ENCODE measurements at regions not wholly inside any gene's neighbourhood (a gene's known extent, or its start where the extent isn't known, plus 50 kb on each side); places are given as distances from the start of the nearest gene placed in this dataset.

DNA sequence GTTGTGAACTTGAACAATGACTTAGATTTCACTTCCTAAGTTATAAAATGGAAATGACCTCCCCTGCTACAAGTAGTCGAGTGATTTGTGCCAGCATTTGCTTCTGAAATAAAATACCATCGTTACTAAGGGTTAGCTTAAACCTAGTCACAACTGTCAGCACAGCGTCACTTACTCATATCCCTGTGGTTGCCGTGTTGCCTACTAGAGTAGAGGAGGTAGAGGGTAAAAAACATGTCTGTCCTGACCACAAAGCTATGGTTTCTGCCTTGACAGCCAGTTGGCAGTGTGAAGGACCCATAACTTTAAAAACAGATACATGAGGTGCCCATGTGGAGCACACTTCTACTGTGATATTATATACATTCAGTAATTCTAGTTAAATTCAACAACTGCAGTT, 234.2 kb upstream of the RGS6 start:
- 81 to 90% methylated on average over 4 of the region's 4 CpGs for WGBS, 2 donors
- intact Hi-C loops (cut with DNase I): no loop called here
- H3K4me3 ChIP-seq (replicated peaks in 1 of 3): no peak overlapping the region
- no peak overlapping the region for H3K27ac ChIP-seq
- no peaks in the 10 kb centered on the region for H3K36me3 ChIP-seq
- no peak for DNase-seq
- H3K4me1 ChIP-seq: peaks cover 20 to 37% of the 10 kb centered on the region in 2 donors
- H3K9me3 ChIP-seq: no peaks in the 10 kb centered on the region
- no peaks in the 10 kb centered on the region for H3K27me3 ChIP-seq
- TF ChIP-seq CTCF (IDR thresholded peaks at IDR 0.05) (no peak), POLR2A (IDR thresholded peaks at IDR 0.05) (no peak)

- no peaks in the 10 kb centered on the region for H3K27me3 ChIP-seq
- no peak overlapping the region for H3K27ac ChIP-seq
- no peaks in the 10 kb centered on the region for H3K9me3 ChIP-seq
- TF ChIP-seq CTCF (IDR thresholded peaks at IDR 0.05) (no peak), POLR2A (IDR thresholded peaks at IDR 0.05) (no peak)
- H3K4me1 ChIP-seq: peaks cover 15 to 30% of the 10 kb centered on the region in 2 donors
- intact Hi-C loops (cut with DNase I): no loop called here
- DNase-seq: no peak
- H3K36me3 ChIP-seq: no peaks in the 10 kb centered on the region
- WGBS, 2 donors: 82 to 86% methylated on average over 4 of the region's 4 CpGs
- no peak overlapping the region for H3K4me3 ChIP-seq (replicated peaks in 1 of 3)
Measured at GRCh38 chr14:71698673-71699072, 233.6 kb upstream of the RGS6 start.

DNA sequence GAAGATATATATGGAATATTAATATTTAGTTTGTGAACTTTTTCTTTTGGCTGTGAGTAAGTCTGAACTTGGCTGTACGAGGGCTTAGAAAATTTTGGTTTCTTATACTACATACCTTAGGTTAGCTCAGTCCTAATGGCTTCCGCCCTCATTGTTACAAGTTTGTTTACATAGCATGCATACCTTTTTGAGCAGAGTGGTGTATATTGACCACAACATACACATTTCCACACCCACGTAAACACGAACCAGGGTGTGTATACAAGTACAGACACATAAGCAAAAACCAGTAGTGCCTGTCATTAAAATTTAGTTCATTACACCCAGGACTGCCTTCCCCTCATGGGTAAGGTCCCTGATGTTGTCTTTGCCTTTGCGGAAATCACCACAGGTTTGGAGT, 230.2 kb upstream of the RGS6 start:
- WGBS, 2 donors: 96 to 99% methylated on average over 5 of the region's 5 CpGs
- Histone ChIP-seq H3K36me3 (peaks cover 0 to 5% of the 10 kb centered on the region in 2 donors), H3K4me3 (replicated peaks in 1 of 3) (no peak overlapping the region), H3K4me1 (peaks cover 4 to 9% of the 10 kb centered on the region in 2 donors), H3K27me3 (no peaks in the 10 kb centered on the region), H3K9me3 (no peaks in the 10 kb centered on the region), H3K27ac (no peak overlapping the region)
- intact Hi-C loops (cut with DNase I): no loop called here
- DNase-seq: no peak
- TF ChIP-seq POLR2A (IDR thresholded peaks at IDR 0.05): no peak
- no peak for TF ChIP-seq CTCF (IDR thresholded peaks at IDR 0.05)

DNA sequence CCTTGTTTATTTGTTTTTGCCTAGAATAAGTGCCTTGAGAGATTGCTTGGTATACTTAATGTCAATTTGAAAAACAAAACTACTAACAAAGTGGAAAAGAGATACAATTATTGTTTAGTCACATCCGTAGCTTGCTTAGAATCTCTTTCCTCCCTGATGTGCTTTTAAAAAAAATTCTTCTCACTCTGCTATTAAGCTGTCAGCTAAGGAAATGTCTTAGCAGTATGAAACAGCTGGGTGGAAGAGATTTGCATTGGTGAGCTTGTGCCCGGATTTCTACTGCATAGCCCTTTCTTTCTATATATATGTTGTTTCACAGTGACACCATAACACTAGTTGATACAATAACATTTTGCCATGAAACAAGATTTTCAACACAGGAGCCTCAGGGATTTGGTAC, 229.4 kb upstream of the RGS6 start:
- no peak for DNase-seq
- peaks cover 4 to 9% of the 10 kb centered on the region in 2 donors for H3K4me1 ChIP-seq
- H3K9me3 ChIP-seq: no peaks in the 10 kb centered on the region
- no peak overlapping the region for H3K27ac ChIP-seq
- TF ChIP-seq CTCF (IDR thresholded peaks at IDR 0.05) (no peak), POLR2A (IDR thresholded peaks at IDR 0.05) (no peak)
- WGBS, 2 donors: 86 to 93% methylated on average over 2 of the region's 2 CpGs
- intact Hi-C loops (cut with DNase I): no loop called here
- H3K4me3 ChIP-seq (replicated peaks in 1 of 3): no peak overlapping the region
- peaks cover 0 to 5% of the 10 kb centered on the region in 2 donors for H3K36me3 ChIP-seq
- no peaks in the 10 kb centered on the region for H3K27me3 ChIP-seq

- H3K9me3 ChIP-seq: no peaks in the 10 kb centered on the region
- no peak for TF ChIP-seq CTCF (IDR thresholded peaks at IDR 0.05)
- TF ChIP-seq POLR2A (IDR thresholded peaks at IDR 0.05): no peak
- H3K4me3 ChIP-seq (replicated peaks in 1 of 3): no peak overlapping the region
- H3K36me3 ChIP-seq: peaks cover 0 to 5% of the 10 kb centered on the region in 2 donors
- no peak overlapping the region for H3K27ac ChIP-seq
- no peaks in the 10 kb centered on the region for H3K27me3 ChIP-seq
- H3K4me1 ChIP-seq: peaks cover 4 to 9% of the 10 kb centered on the region in 2 donors
- WGBS, 2 donors: 65 to 79% methylated on average over 4 of the region's 4 CpGs
- DNase-seq: no peak
- intact Hi-C loops (cut with DNase I): no loop called here
Measured at GRCh38 chr14:71703477-71703876, 228.8 kb upstream of the RGS6 start.
